ENCODE measurements at regions not wholly inside any gene's neighbourhood (a gene's known extent, or its start where the extent isn't known, plus 50 kb on each side); places are given as distances from the start of the nearest gene placed in this dataset.

DNA sequence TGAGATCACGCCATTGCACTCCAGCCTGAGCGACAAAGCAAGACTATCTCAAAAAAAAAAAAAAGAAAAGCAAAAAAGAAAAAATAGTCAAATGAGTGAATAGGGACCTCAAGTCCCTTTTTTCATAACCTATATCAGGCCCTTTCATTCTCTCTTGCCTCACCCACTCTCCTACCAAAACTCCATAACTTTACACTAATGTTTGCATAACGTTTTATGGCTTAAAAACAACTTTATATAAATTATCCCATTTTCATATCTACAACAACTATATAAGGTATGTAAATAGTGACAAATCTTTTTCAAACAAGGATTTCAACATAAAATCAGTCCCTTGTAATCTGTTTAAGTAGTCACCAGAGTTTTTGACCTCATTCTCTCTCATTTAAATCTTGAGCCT lies 56.9 kb upstream of the PIP5K1B start:
- no peak for DNase-seq (ENCODE audit: low spot score)

GRCh38 chr9:68648971-68649370 lies 56.1 kb upstream of the PIP5K1B start:
- DNase-seq (ENCODE audit: low spot score) = no peak

DNA sequence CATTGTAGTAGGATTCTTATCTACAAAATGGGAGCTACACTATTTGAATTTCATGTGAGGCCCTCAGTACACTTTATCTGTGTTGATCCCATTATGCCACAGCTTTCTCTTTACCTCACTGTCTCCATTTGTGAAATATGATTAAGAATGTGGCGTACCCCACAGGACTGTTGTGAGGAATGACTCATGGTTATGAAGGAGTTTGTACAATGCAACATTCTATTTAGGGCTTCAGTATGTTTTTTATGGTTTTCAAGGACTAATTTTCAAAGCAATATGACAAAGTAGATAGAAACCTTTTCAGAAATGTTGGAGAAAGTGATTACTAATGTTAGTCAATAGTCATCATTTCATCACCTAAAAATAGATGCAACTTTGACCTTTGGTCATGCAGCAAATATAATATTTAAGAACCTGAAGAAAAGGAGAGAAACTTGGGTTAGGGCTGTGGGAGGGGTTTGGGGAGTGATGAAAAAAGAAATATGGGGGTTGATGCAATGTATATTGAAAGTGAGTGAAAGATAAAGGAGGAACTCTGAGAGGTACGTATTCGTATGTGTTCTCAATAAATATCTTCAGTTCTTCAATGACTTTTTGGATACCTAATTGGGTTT lies 53.7 kb upstream of the PIP5K1B start:
- no peak for DNase-seq (ENCODE audit: low spot score)

- DNase-seq (ENCODE audit: low spot score) = no peak
Observed at GRCh38 chr9:68653141-68653595, 51.9 kb upstream of the PIP5K1B start.

- DNase-seq (ENCODE audit: low spot score) = no peak
Observed at GRCh38 chr9:68654075-68654474, 51.0 kb upstream of the PIP5K1B start.
